NOMO-1 (cell line): ENCODE measurements at regions not wholly inside any gene's neighbourhood (a gene's known extent, or its start where the extent isn't known, plus 50 kb on each side); places are given as distances from the start of the nearest gene placed in this dataset.
A peak's percentile ranks its signal among the peaks of the same experiment; 100 is the strongest.

ENCODE experiments used
- DNase-seq, 2 experiments: peaks; one replicate each; lab custom pipeline; 2025; ENCODE audit not compliant: unreplicated experiment in 2 of 2; lab: John Stamatoyannopoulos, UW

GRCh38 chr3:101091489-101091888, 98.3 kb upstream of the ABI3BP start:
- no peak for DNase-seq

GRCh38 chr3:101085752-101086151, 92.5 kb upstream of the ABI3BP start:
- no peak for DNase-seq

DNA sequence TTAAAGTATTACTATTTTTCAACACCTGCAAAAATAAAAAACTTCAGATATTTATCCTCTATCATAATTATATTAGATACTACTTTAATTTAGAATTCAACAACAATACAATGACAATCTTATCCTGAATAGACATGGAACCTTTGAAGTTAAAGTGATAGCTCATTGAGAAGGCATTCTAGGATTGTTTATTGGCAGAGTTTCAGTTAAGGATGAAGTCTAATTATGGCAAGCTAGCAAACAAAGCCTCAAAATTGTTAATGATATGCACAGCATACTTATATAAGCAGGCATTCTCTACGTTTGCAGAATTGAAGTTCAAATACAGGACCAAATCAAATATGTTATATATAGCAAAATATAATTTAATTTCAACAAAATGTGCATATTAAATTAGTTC, 91.2 kb upstream of the ABI3BP start:
- DNase-seq, result no peak

DNA sequence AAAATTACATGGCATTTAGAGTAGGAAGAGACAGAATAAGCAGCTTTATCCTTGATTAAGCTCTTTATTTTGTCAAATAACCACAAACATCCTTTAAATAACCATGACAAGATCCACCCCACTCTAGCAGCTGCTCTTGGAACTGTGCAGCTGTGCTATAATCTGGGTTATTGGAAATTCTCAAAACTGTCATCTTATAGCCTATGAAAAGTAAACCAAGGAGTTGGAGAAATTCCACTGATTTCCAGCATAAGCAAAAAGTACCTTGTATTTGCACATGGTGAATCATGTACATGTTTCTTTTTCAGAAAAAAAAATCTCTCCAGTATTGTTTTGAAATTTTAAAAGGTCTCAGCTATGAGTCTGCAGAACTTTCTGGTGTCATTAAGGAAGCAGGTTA, 88.8 kb upstream of the ABI3BP start:
- no peak for DNase-seq

- no peak for DNase-seq
Observed at GRCh38 chr3:101081446-101081845, 88.2 kb upstream of the ABI3BP start.

DNA sequence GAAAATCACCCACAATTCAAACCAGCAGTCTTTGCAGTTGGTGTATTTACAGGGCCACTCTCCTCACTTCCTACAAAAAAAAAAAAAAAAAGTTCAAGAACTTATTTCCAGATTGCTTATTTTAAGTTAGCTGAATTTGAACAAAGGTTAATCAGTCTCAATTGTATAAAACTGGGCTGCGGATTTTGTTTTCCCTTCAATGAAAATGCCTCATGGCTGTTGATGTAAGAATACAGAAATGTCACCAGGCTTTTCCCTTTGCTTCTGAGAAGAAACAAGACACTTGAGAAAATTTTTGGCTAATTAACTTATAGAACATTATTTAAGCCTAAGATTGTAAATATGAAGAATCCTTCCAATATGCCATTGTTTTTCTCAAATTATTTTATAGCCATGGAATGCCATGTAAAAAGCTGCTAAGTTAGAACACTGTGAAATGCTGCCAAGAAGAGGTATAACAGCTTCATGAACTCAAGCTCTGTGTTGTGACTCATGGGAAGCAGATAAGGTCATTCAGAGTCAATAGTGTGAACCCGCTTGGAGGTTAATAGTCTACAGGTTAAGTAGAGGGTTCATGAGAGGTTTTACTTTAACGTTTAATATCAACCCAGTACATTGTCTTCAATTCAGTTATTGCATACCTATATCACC, 84.3 kb upstream of the ABI3BP start:
- DNase-seq, result no peak

DNA sequence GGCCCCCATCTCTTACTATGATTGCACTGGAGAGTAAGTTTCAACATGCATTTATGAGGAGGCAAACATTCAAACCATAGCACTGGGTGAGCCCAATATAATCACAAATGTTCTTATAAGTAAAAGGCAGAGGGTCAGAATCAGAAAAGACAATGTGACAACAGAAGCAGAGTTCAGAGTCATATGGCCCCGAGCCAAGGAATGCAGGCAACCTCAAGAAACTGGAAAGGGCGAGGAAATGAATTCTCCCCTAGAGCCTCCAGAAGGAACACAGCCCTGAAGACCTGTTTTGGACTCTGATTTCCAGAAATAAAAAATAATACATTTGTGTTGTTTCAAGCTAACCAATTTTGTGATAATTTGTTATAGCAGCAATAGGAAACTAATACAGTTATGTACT, 81.3 kb upstream of the ABI3BP start:
- no peak for DNase-seq

DNA sequence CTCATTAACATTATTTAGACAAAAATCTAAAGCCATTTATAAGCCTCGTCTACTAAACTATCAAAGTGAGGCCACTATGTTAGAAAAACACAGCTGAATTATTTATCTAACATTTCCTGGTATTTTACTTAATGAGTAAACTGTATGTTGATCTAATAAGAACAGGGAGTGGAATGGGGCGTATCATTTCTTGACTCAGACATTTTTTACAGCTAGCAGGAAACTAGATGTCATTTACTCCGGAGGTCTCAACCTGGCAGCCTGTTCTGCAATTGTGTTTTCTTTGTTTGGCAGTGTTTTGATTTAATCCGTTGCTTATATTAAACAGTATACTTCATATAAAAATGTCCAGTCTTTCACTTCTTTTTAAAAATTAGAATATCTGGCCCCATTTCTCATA, 79.1 kb upstream of the ABI3BP start:
- DNase-seq, result no peak

- no peak for DNase-seq
Observed at GRCh38 chr3:101070799-101071121, 77.5 kb upstream of the ABI3BP start.

- DNase-seq, result peak; percentile 34 to 59
Observed at GRCh38 chr3:101069901-101070798, 76.9 kb upstream of the ABI3BP start.

GRCh38 chr3:101068876-101069606, 75.8 kb upstream of the ABI3BP start:
- DNase-seq, result no peak

- no peak for DNase-seq
Observed at GRCh38 chr3:101066711-101067129, 73.5 kb upstream of the ABI3BP start.

DNA sequence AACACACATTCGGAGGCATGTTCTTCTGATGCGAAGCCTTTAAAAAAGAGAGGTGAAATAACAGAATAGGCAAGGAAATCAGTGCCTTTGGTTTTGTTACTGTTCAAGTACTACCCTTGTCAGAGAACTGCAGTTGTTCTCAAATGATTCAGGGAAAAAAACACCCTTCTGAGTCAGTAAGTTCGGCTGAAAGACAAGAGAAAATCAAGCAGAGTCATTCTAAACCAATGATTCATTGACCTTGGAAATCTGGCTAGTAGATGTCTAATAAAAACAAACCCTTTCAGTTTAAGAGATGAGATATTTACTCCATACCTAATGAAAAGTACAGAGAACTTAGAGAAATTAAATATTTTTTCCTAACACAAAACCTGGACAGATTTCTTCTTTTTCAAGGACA, 72.7 kb upstream of the ABI3BP start:
- no peak for DNase-seq

GRCh38 chr3:101063401-101063800, 70.2 kb upstream of the ABI3BP start:
- DNase-seq, result no peak

DNA sequence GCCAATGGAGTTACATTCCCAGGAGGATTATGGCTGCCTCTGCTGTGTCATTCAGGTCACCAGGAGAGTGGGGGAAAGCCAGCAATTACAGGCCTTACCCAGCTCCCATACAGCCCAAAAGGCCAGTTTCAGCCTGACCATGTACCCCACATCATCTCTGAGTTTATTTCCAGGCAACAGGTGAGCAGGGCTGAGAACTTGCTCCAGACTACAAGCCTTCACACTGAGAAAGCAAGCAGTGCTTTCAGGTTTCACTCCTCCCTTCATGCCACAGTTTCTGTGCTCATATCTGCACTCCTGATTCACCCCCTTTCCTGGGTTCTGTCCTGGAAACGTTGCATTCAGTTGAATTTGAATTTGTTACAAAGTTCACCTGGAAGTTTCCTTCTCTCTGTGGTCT, 68.1 kb upstream of the ABI3BP start:
- no peak for DNase-seq

- no peak for DNase-seq
Observed at GRCh38 chr3:101050866-101051265, 57.6 kb upstream of the ABI3BP start.

DNA sequence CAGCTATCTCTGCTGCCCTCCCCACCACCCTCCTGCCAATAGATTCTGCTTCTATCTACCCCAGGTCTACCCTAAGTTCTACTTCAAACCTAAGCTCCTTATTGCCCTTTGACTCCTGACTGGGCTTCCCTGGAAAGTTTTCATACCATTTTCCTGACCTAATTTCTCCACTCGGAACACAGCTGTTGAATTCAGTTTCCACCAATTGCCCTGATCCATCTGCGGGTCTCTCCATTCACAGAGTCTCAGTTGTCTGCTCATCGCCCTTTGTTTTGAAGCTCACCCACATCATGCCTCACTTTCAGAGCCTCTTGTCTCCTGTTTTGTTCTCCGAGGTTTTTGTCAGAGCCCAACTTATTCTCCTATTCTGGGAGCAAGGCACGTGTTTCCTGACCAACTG, 56.8 kb upstream of the ABI3BP start:
- no peak for DNase-seq

DNA sequence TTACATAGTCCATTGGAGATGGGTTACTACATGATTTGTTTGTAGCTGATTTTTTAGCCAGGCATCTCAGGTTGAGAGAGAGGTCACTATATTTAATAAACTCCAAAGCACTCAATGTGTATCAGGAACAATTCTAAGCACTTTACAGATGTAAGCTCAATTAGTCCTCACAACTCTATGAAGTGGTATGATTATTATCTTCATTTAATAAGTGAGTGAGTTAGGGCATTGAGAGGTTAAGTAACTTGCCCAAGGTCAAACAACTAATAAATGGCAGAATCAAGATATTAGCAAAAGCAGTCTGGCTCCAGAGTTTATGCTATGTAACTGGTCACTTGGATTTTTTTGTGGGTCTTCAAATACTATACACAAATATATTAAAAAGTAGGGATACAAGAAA, 56.3 kb upstream of the ABI3BP start:
- no peak for DNase-seq

DNA sequence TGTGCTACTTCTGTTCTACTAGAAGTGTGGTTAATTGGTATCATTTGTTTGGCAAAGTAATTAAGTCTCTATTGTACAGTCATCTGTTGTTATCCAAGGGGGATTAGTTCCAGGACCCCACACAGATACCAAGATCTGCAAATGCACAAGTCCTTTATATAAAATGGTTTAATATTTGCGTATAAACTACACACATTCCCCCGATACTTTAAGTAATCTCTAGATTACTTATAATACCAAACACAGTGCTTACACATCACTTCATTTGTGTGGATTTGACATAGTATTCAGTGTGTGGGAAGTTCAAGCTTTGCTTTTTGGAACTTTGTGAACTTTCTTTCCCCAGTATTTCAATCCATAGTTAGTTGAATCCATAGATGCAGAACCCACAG, 50.5 kb upstream of the ABI3BP start:
- no peak for DNase-seq

GRCh38 chr3:101042996-101043686, 49.9 kb upstream of the ABI3BP start:
- no peak for DNase-seq
